Keratinocyte (primary cell): ENCODE measurements at regions not wholly inside any gene's neighbourhood (a gene's known extent, or its start where the extent isn't known, plus 50 kb on each side); places are given as distances from the start of the nearest gene placed in this dataset.

Experiments
- EZH2 ChIP-seq: IDR thresholded peaks from one replicate; pipeline ENCODE4 v1.6.1; 2012; ENCODE audit warnings: inconsistent platforms, mild to moderate bottlenecking, low read length, moderate library complexity
- TF ChIP-seq, protein P1 (sequence below), 3 experiments: IDR thresholded peaks in 1 of 3; conservative IDR thresholded peaks in 1 of 3; optimal IDR thresholded peaks in 1 of 3; 2 replicates in 2 of 3; 3 replicates in 1 of 3; pipeline versions ENCODE3 to v1.5.1; 2011; ENCODE audit warnings: low read length in 3 of 3, mild to moderate bottlenecking in 3 of 3, moderate library complexity in 2 of 3, control low read depth in 1 of 3, inconsistent platforms in 1 of 3; ENCODE audit not compliant: insufficient read depth in 2 of 3; ENCODE audit errors: extremely low read depth in 1 of 3

DNA sequence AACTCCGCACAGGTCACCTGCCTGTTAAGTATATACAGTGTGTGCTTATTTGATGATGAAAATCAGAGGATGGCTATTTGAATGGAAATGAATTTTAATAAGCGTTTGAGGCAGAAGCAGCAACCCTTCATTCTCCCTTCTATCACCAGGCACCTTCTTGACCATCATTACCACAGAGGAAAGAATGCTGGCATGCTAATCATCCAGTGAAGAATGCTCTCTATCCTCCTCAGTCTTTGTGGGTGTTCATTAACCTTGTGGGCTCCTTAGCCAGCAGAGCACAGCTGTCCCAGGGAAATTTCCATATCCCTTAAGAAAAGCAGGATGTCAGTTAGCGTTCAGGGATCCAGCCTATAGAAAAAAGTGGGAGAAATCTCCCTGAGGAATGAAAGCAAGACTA is 428.0 kb upstream of the CAMK1G start:
- TF ChIP-seq EZH2, result no peak
- TF ChIP-seq, protein P1, sequence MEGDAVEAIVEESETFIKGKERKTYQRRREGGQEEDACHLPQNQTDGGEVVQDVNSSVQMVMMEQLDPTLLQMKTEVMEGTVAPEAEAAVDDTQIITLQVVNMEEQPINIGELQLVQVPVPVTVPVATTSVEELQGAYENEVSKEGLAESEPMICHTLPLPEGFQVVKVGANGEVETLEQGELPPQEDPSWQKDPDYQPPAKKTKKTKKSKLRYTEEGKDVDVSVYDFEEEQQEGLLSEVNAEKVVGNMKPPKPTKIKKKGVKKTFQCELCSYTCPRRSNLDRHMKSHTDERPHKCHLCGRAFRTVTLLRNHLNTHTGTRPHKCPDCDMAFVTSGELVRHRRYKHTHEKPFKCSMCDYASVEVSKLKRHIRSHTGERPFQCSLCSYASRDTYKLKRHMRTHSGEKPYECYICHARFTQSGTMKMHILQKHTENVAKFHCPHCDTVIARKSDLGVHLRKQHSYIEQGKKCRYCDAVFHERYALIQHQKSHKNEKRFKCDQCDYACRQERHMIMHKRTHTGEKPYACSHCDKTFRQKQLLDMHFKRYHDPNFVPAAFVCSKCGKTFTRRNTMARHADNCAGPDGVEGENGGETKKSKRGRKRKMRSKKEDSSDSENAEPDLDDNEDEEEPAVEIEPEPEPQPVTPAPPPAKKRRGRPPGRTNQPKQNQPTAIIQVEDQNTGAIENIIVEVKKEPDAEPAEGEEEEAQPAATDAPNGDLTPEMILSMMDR (optimal IDR thresholded peaks at IDR 0.05 in 1 of 3, IDR thresholded peaks at IDR 0.05 in 1 of 3, conservative IDR thresholded peaks at IDR 0.05 in 1 of 3; ENCODE audit: extremely low read depth in 1 of 3, insufficient read depth in 2 of 3, low read length in 3 of 3), result no peak
